ENCODE measurements at regions not wholly inside any gene's neighbourhood (a gene's known extent, or its start where the extent isn't known, plus 50 kb on each side); places are given as distances from the start of the nearest gene placed in this dataset.

DNA sequence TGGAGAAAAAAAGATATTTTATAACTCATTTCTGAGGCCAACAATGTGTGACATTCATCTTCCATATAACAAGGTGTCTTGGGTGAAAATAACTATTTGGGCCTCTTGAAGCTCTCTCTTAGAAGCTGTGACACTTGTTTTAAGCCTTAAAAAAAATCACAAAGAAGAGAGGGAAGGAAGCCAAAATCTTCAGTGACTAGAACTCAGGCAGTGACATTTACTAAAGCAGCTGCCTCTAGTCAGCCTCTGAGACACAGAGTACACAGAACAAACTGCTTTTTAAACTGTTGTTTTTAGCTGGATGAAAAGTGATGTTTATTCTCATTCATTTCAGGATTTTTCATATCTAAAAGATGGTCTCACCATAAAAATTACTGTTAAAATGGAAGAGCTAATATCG, 793.6 kb downstream of the GALC start:
- TF ChIP-seq CREB1 (IDR thresholded peaks at IDR 0.05; ENCODE audit: low read depth) (no peak), CTCF (IDR thresholded peaks at IDR 0.05 in 2 of 3, conservative IDR thresholded peaks at IDR 0.05 in 1 of 3; ENCODE audit: control insufficient read depth in 2 of 3, extremely low read depth in 1 of 3, insufficient read depth in 1 of 3, low read depth in 3 of 3, low read length in 3 of 3) (no peak), EP300 (IDR thresholded peaks at IDR 0.05; ENCODE audit: borderline replicate concordance in 1 of 2, control insufficient read depth in 1 of 2, low read depth in 2 of 2, low read length in 2 of 2) (no peak), ESRRA (IDR thresholded peaks at IDR 0.05; ENCODE audit: low read length) (no peak)
